HEK293 (cell line): ENCODE measurements at regions not wholly inside any gene's neighbourhood (a gene's known extent, or its start where the extent isn't known, plus 50 kb on each side); places are given as distances from the start of the nearest gene placed in this dataset.

Experiments
- CTCF ChIP-seq: fragments of 450-650 bp; formaldehyde crosslinking; IDR thresholded peaks from 2 replicates; pipeline ENCODE4 v1.5.1; 2016; ENCODE audit warnings: missing biosample characterization, missing genetic modification characterization
- SP2 ChIP-seq: fragments of 450-650 bp; formaldehyde crosslinking; IDR thresholded peaks from 2 replicates; pipeline ENCODE4 v1.5.1; 2016; ENCODE audit warnings: missing biosample characterization, missing genetic modification characterization
- ZBTB11 ChIP-seq: fragments of 450-650 bp; formaldehyde crosslinking; conservative IDR thresholded peaks from 2 replicates; pipeline ENCODE4 v1.5.1; 2016; ENCODE audit warnings: low read depth, missing biosample characterization, missing genetic modification characterization
- ZNF133 ChIP-seq: fragments of 450-650 bp; formaldehyde crosslinking; IDR thresholded peaks from 2 replicates; pipeline ENCODE4 v1.5.1; 2016; ENCODE audit warnings: missing biosample characterization, missing genetic modification characterization
- ZNF16 ChIP-seq: fragments of 450-650 bp; formaldehyde crosslinking; IDR thresholded peaks from 2 replicates; pipeline ENCODE4 v1.5.1; 2016; ENCODE audit warnings: low read depth, missing biosample characterization, missing genetic modification characterization
- ZNF629 ChIP-seq: fragments of 450-650 bp; formaldehyde crosslinking; IDR thresholded peaks from 2 replicates; pipeline ENCODE4 v1.5.1; 2017; ENCODE audit warnings: missing biosample characterization, missing genetic modification characterization
- ZSCAN18 ChIP-seq: fragments of 450-650 bp; formaldehyde crosslinking; IDR thresholded peaks from 2 replicates; pipeline ENCODE4 v1.5.1; 2016; ENCODE audit warnings: missing biosample characterization, missing genetic modification characterization

GRCh38 chr11:80726236-80726635 lies 1285.4 kb upstream of the TENM4 start:
- TF ChIP-seq ZNF629 (tag by site-specific recombination) (no peak), CTCF (tag by site-specific recombination) (no peak), SP2 (tag by site-specific recombination) (no peak), ZBTB11 (no peak), ZNF16 (no peak), ZSCAN18 (no peak), ZNF133 (tag by site-specific recombination) (no peak)
